ENCODE measurements at regions not wholly inside any gene's neighbourhood (a gene's known extent, or its start where the extent isn't known, plus 50 kb on each side); places are given as distances from the start of the nearest gene placed in this dataset.
"Not testable (repeated sequence)": the region's sequence is repeated elsewhere in the genome, so short reads cannot be mapped to it uniquely, and the experiment has no call there.

DNA sequence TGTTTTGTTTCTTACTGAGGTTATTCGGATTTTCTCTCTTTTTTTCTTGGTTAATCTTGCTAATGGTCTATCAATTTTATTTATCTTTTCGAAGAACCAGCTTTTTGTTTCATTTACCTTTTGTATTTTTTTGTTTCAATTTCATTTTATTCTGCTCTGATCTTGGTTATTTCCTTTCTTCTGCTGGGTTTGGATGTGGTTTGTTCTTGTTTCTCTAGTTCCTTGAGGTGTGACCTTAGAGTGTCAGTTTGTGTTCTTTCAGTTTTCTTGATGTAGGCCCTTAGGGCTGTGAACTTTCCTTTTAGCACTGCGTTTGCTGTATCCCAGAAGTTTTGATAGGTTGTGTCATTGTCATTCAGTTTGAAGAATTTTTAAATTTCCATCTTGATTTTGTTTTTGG, 239.2 kb downstream of the AEBP2 start:
- H3K27me3 Mint-ChIP-seq; H3K4me3 ChIP-seq (ENCODE audit: low read length); H3K27me3 ChIP-seq (ENCODE audit: insufficient read depth, low read length, poor library complexity, severe bottlenecking); POLR2A ChIA-PET; H3K9me3 ChIP-seq (ENCODE audit: low read length); CTCF ChIA-PET; H3K36me3 ChIP-seq (ENCODE audit: insufficient read depth, low read length): not testable (repeated sequence)
- Histone ChIP-seq H3K4me1 (ENCODE audit: insufficient read depth, low read length) (peaks cover 15% of the 10 kb centered on the region), H3K27ac (ENCODE audit: low read depth, low read length) (peak overlapping the region; percentile 16)
- peaks cover 6 to 22% (median 15%) of the 10 kb centered on the region in 5 donors for H3K9me3 Mint-ChIP-seq
- H3K36me3 Mint-ChIP-seq = peaks cover 11 to 43% (median 13%) of the 10 kb centered on the region in 3 donors
- H3K4me3 Mint-ChIP-seq = peak overlapping the region; percentile 50 to 88 (median 84)
- peaks cover 36 to 50% (median 47%) of the 10 kb centered on the region in 3 donors for H3K4me1 Mint-ChIP-seq
- peak overlapping the region; percentile 53 to 99 (median 96) for H3K27ac Mint-ChIP-seq
- DNase-seq = peak in 2 of 5 donors; percentile 66 to 71

DNA sequence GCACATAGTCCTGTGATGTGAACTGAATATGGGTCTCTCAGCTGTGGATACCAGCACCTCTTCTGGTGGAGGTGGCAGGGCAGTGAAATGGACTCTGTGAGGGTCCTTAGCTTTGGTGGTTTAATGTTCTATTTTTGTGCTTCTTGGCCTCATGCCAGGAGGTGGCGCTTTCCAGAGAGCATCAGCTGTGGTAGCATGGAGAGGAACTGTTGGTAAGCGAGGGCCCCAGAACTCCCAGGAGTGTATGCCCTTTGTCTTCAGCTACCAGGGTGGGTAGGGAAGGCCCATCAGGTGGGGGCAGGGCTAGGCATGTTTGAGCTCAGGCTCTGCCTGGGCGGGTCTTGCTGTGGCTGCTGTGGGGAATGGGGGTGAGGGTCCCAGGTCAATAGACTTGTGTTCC, 241.7 kb downstream of the AEBP2 start:
- no peak for DNase-seq
- no peaks in the 10 kb centered on the region for H3K36me3 ChIP-seq (ENCODE audit: insufficient read depth, low read length)
- H3K4me1 Mint-ChIP-seq = peaks cover 39 to 53% (median 50%) of the 10 kb centered on the region in 3 donors
- no peaks in the 10 kb centered on the region for H3K27me3 ChIP-seq (ENCODE audit: insufficient read depth, low read length, poor library complexity, severe bottlenecking)
- H3K27me3 Mint-ChIP-seq = peaks cover 0 to under 1% of the 10 kb centered on the region in 2 donors
- no peaks in the 10 kb centered on the region for H3K9me3 ChIP-seq (ENCODE audit: low read length)
- H3K36me3 Mint-ChIP-seq = peaks cover 11 to 43% (median 13%) of the 10 kb centered on the region in 3 donors
- H3K9me3 Mint-ChIP-seq = peaks cover 6 to 22% (median 15%) of the 10 kb centered on the region in 5 donors
- H3K4me3 Mint-ChIP-seq = peak overlapping the region in 3 of 7 donors; percentile 12 to 33 (median 30)
- peak overlapping the region in 5 of 8 donors; percentile 24 to 98 (median 56) for H3K27ac Mint-ChIP-seq
- H3K4me3 ChIP-seq (ENCODE audit: low read length) = no peak overlapping the region
- ChIA-PET POLR2A (no interaction called here), CTCF (no interaction called here)
- H3K27ac ChIP-seq (ENCODE audit: low read depth, low read length) = no peak overlapping the region
- H3K4me1 ChIP-seq (ENCODE audit: insufficient read depth, low read length) = peaks cover 15% of the 10 kb centered on the region

DNA sequence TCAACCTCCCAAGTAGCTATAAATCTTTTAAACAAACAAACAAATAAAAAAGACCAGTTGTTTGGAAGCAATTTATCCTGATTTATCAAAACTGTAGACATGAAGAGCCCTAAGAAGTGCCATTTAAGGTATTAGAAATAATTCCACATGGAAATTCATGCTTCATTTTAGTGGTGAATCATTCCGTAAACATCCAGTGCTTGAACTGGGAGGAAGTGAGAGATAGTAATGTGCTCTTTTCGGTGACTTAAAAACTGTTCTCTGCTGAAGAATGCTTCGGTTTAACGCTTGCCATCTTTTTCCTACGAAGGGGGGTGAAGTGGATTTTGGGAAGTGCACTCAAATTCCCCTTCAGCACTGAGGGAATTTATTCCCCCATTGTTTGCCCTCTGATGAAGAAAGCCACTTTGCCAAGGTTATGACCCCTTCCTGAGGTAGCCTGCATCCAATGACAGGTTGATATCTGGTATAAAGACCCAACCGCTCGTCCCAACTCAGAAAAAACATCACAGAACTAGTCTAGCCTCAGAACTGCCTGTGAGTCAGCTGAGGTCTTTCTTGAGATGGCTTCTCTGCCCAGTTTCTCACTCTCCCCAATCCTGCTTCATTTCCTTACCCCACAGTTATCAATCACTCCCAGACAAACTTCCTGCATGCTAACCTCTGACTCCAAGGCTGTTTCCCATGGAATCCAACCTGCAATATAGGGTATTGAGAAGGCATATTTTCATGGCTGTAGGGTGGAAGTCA, 244.1 kb downstream of the AEBP2 start:
- Histone ChIP-seq H3K27ac (ENCODE audit: low read depth, low read length) (no peak overlapping the region), H3K36me3 (ENCODE audit: insufficient read depth, low read length) (no peaks in the 10 kb centered on the region), H3K27me3 (ENCODE audit: insufficient read depth, low read length, poor library complexity, severe bottlenecking) (no peaks in the 10 kb centered on the region), H3K9me3 (ENCODE audit: low read length) (no peaks in the 10 kb centered on the region), H3K4me1 (ENCODE audit: insufficient read depth, low read length) (peaks cover 10% of the 10 kb centered on the region), H3K4me3 (ENCODE audit: low read length) (no peak overlapping the region)
- Mint-ChIP-seq H3K4me1 (peaks cover 30 to 41% (median 40%) of the 10 kb centered on the region in 3 donors), H3K27ac (no peak overlapping the region), H3K4me3 (no peak overlapping the region), H3K36me3 (peaks cover 6 to 25% (median 12%) of the 10 kb centered on the region in 3 donors), H3K9me3 (peaks cover 6 to 17% (median 12%) of the 10 kb centered on the region in 5 donors), H3K27me3 (peaks cover 0 to 1% of the 10 kb centered on the region in 2 donors)
- DNase-seq = no peak
- CTCF ChIA-PET = no interaction called here
- POLR2A ChIA-PET = no interaction called here

DNA sequence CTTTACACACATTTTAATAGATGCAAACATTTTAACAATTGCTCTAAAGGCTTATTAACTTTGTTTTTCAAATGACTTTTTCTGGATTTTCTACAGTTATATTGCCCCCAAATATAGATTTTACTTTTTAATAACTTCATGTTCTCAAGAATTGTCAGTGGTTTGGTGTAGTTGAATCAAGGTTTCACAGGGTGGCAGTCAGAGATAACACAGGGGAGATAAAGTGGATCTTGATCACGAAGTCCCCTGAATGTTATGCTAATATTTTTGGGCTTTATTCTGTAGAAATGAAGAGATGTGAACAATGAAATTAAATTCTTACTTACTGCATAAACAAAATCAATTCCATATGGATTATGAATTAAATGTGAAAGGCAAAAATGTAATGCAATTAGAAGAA, 248.1 kb downstream of the AEBP2 start:
- Mint-ChIP-seq H3K36me3 (peaks cover 0 to 7% (median 2%) of the 10 kb centered on the region in 3 donors), H3K9me3 (peaks cover 0 to 2% (median 0%) of the 10 kb centered on the region in 5 donors), H3K27me3 (peaks cover 0 to 1% of the 10 kb centered on the region in 2 donors), H3K4me1 (peaks cover 6 to 9% (median 8%) of the 10 kb centered on the region in 3 donors), H3K4me3 (no peak overlapping the region), H3K27ac (no peak overlapping the region)
- H3K4me3 ChIP-seq (ENCODE audit: low read length) = no peak overlapping the region
- no peak for DNase-seq
- H3K4me1 ChIP-seq (ENCODE audit: insufficient read depth, low read length) = no peaks in the 10 kb centered on the region
- H3K27ac ChIP-seq (ENCODE audit: low read depth, low read length) = no peak overlapping the region
- ChIA-PET CTCF (no interaction called here), POLR2A (no interaction called here)
- H3K9me3 ChIP-seq (ENCODE audit: low read length) = no peaks in the 10 kb centered on the region
- H3K27me3 ChIP-seq (ENCODE audit: insufficient read depth, low read length, poor library complexity, severe bottlenecking) = no peaks in the 10 kb centered on the region
- H3K36me3 ChIP-seq (ENCODE audit: insufficient read depth, low read length) = no peaks in the 10 kb centered on the region

DNA sequence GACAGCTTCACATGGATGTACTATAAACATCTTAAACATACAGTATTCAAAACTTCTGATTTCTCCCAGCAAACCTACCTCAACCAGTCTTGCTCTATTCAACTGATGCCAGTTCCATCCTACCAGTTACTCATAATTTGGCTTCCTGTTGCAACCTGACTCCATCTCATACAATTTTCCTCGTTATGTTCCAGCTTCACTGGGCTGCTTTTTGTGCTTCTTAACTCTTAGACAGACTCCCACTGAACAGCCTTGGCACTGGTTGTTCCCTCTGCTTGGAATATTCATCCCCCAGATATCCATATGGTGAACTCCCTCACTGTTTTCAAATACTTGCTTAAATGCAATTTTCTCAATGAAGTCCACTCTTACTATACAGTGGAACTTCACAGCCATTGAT, 249.2 kb downstream of the AEBP2 start:
- H3K9me3 ChIP-seq (ENCODE audit: low read length) = no peaks in the 10 kb centered on the region
- peaks cover 7% of the 10 kb centered on the region in 2 donors for H3K27me3 Mint-ChIP-seq
- DNase-seq = no peak
- H3K27me3 ChIP-seq (ENCODE audit: insufficient read depth, low read length, poor library complexity, severe bottlenecking) = no peaks in the 10 kb centered on the region
- no peaks in the 10 kb centered on the region for H3K4me1 ChIP-seq (ENCODE audit: insufficient read depth, low read length)
- H3K36me3 Mint-ChIP-seq = peaks cover 0 to 13% (median 2%) of the 10 kb centered on the region in 3 donors
- H3K27ac ChIP-seq (ENCODE audit: low read depth, low read length) = no peak overlapping the region
- ChIA-PET CTCF (no interaction called here), POLR2A (no interaction called here)
- H3K4me3 Mint-ChIP-seq = no peak overlapping the region
- no peaks in the 10 kb centered on the region for H3K9me3 Mint-ChIP-seq
- no peaks in the 10 kb centered on the region for H3K36me3 ChIP-seq (ENCODE audit: insufficient read depth, low read length)
- peaks cover 2 to 3% (median 3%) of the 10 kb centered on the region in 3 donors for H3K4me1 Mint-ChIP-seq
- no peak overlapping the region for H3K4me3 ChIP-seq (ENCODE audit: low read length)
- H3K27ac Mint-ChIP-seq = no peak overlapping the region

DNA sequence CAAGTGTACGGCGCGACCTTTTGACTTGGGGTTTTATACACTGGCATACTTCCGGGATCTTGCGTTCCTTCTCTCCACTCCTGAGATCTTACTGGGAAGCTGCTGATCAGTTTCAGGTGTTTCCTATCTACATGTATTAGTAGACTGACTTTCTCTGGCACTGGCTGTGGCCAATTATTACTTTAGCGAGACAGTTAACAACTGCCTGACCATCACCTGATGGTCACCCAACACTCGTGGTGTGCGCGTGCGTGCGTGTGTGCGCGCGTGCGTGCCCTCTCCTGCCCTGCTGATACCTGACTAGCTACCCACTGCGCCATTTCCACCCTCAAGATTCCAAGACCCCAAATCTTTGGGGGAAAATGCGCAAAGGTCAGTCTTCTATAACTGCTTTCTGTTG, 249.9 kb downstream of the AEBP2 start:
- peaks cover 7% of the 10 kb centered on the region in 2 donors for H3K27me3 Mint-ChIP-seq
- H3K4me1 Mint-ChIP-seq = no peaks in the 10 kb centered on the region
- H3K4me3 Mint-ChIP-seq = no peak overlapping the region
- POLR2A ChIA-PET = no interaction called here
- H3K9me3 Mint-ChIP-seq = no peaks in the 10 kb centered on the region
- no peak overlapping the region for H3K27ac Mint-ChIP-seq
- Histone ChIP-seq H3K36me3 (ENCODE audit: insufficient read depth, low read length) (no peaks in the 10 kb centered on the region), H3K9me3 (ENCODE audit: low read length) (no peaks in the 10 kb centered on the region), H3K4me3 (ENCODE audit: low read length) (no peak overlapping the region), H3K27me3 (ENCODE audit: insufficient read depth, low read length, poor library complexity, severe bottlenecking) (no peaks in the 10 kb centered on the region), H3K4me1 (ENCODE audit: insufficient read depth, low read length) (no peaks in the 10 kb centered on the region), H3K27ac (ENCODE audit: low read depth, low read length) (no peak overlapping the region)
- H3K36me3 Mint-ChIP-seq = peaks cover 0 to 13% (median 2%) of the 10 kb centered on the region in 3 donors
- no peak for DNase-seq
- CTCF ChIA-PET = no interaction called here

DNA sequence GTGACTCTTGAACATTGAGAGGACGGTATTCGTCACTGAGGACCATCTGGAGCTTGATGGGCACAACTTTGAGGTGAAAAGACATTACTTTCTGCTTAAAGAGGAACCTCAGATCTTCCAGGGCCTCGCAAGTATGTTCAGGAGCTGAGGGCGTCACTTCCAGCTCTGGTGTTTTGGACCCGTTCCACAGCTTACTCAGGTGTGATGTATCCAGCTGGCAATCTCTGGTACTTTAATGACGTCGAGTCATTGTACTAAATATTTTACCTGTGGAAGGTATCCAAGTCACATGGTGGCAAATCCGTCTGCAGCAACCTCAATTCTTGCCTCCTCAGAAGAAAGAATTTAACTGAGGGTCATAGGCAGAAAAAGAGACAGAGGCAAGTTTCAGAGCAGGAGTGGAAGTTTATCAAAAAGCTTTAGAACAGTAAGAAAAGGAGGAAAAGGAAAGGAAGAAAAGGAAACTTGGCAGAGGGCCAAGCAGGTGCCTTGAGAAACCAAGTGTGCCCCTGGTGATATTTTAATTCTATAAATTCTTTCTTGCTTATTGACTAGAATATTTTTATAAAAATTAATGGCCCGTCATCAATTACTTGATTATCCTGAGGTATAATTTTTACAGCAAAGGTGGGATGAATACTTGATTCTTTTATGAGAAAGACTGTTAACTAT, 250.6 kb downstream of the AEBP2 start:
- no peak for DNase-seq
- H3K9me3 ChIP-seq (ENCODE audit: low read length) = no peaks in the 10 kb centered on the region
- no peaks in the 10 kb centered on the region for H3K36me3 ChIP-seq (ENCODE audit: insufficient read depth, low read length)
- peaks cover 6 to 7% (median 6%) of the 10 kb centered on the region in 3 donors for H3K4me1 Mint-ChIP-seq
- ChIA-PET POLR2A (no interaction called here), CTCF (no interaction called here)
- no peaks in the 10 kb centered on the region for H3K9me3 Mint-ChIP-seq
- no peak overlapping the region for H3K27ac ChIP-seq (ENCODE audit: low read depth, low read length)
- no peak overlapping the region for H3K4me3 ChIP-seq (ENCODE audit: low read length)
- H3K27me3 Mint-ChIP-seq = peaks cover 7% of the 10 kb centered on the region in 2 donors
- H3K27me3 ChIP-seq (ENCODE audit: insufficient read depth, low read length, poor library complexity, severe bottlenecking) = no peaks in the 10 kb centered on the region
- no peaks in the 10 kb centered on the region for H3K4me1 ChIP-seq (ENCODE audit: insufficient read depth, low read length)
- no peak overlapping the region for H3K27ac Mint-ChIP-seq
- H3K36me3 Mint-ChIP-seq = peaks cover 0 to 13% (median 2%) of the 10 kb centered on the region in 3 donors
- no peak overlapping the region for H3K4me3 Mint-ChIP-seq

DNA sequence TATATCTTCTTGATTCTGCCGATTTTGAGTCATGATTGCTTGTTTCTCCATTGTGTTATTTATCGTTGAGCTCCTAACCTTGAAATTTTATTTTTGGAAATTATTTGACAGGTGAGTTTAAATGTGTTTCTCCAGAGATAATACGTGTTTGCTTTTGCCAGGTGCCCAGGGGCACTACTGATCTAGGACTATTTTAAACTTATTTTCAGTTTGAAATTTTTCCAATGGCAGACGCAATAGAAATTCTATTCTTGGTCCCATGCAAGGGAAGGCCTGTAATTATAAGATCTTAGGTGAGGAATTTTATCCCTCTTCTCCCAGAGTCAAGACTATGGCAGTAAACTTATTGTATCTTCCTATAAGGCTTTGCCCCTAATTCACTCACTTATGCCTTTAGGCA, 252.8 kb downstream of the AEBP2 start:
- Mint-ChIP-seq H3K9me3 (no peaks in the 10 kb centered on the region), H3K4me3 (no peak overlapping the region), H3K27me3 (peaks cover 6 to 7% of the 10 kb centered on the region in 2 donors), H3K27ac (no peak overlapping the region), H3K36me3 (peaks cover 0 to 13% (median 2%) of the 10 kb centered on the region in 3 donors), H3K4me1 (peaks cover 11 to 17% (median 14%) of the 10 kb centered on the region in 3 donors)
- no peak overlapping the region for H3K27ac ChIP-seq (ENCODE audit: low read depth, low read length)
- ChIA-PET CTCF (interaction anchor here (0.6 kb wide), 1 partner anchor 89 kb away, joined by 3 read pairs; no protein-coding TSS in a partner anchor), POLR2A (no interaction called here)
- H3K27me3 ChIP-seq (ENCODE audit: insufficient read depth, low read length, poor library complexity, severe bottlenecking) = no peaks in the 10 kb centered on the region
- H3K9me3 ChIP-seq (ENCODE audit: low read length) = no peaks in the 10 kb centered on the region
- H3K4me1 ChIP-seq (ENCODE audit: insufficient read depth, low read length) = no peaks in the 10 kb centered on the region
- H3K36me3 ChIP-seq (ENCODE audit: insufficient read depth, low read length) = no peaks in the 10 kb centered on the region
- DNase-seq = no peak
- no peak overlapping the region for H3K4me3 ChIP-seq (ENCODE audit: low read length)
